H1 (cell line): ENCODE measurements at regions not wholly inside any gene's neighbourhood (a gene's known extent, or its start where the extent isn't known, plus 50 kb on each side); places are given as distances from the start of the nearest gene placed in this dataset.

ENCODE experiments used
- CTCF ChIA-PET: fragments of 300-600 bp; sonication (Branson Sonifier 250); formaldehyde crosslinking; loops from one replicate; lab custom pipeline; 2021; ENCODE audit not compliant: partially characterized antibody; lab: Charles Lee
- POLR2A ChIA-PET: fragments of 300-600 bp; sonication (Branson Sonifier 250); formaldehyde crosslinking; loops from one replicate; lab custom pipeline; 2021; ENCODE audit warnings: inconsistent platforms; ENCODE audit not compliant: partially characterized antibody; lab: Charles Lee
- DNase-seq, 2 experiments: peaks; one replicate each; pipeline versions ENCODE4 v3.0.0 to v3.0.0-alpha.2; 2010 to 2022; ENCODE audit warnings: low spot score in 2 of 2, low read depth in 1 of 2, mixed read lengths in 1 of 2
- FAIRE-seq: peaks from 2 replicates; lab custom pipeline; 2011; peaks lifted over from hg19 to GRCh38; lab: Jason Lieb, UNC
- H2AFZ ChIP-seq: 2 replicates; pipeline ENCODE4 v1.8.1; 2012; ENCODE audit warnings: low read length, inconsistent platforms
- H2AK5ac ChIP-seq: 2 replicates; pipeline ENCODE4 v1.6.1; 2013; ENCODE audit warnings: low read depth, low read length
- H2BK120ac ChIP-seq: replicated peaks from 2 replicates; pipeline ENCODE3; 2013; ENCODE audit warnings: low read depth, low read length, inconsistent platforms
- H2BK12ac ChIP-seq: 2 replicates; pipeline ENCODE4 v1.6.1; 2013; ENCODE audit warnings: low read depth, low read length
- H2BK15ac ChIP-seq: 2 replicates; pipeline ENCODE4 v1.6.1; 2013; ENCODE audit warnings: low read length
- H2BK20ac ChIP-seq: 2 replicates; pipeline ENCODE4 v1.6.1; 2013; ENCODE audit warnings: low read length
- H2BK5ac ChIP-seq: 2 replicates; pipeline ENCODE4 v1.6.1; 2013; ENCODE audit warnings: low read depth, low read length
- H3K14ac ChIP-seq: 2 replicates; pipeline ENCODE4 v1.6.1; 2013; ENCODE audit warnings: inconsistent platforms; ENCODE audit not compliant: insufficient read length
- H3K18ac ChIP-seq: 2 replicates; pipeline ENCODE4 v1.6.1; 2013; ENCODE audit warnings: low read length; ENCODE audit errors: extremely low read depth
- H3K23ac ChIP-seq: 2 replicates; pipeline ENCODE4 v1.6.1; 2013; ENCODE audit warnings: inconsistent platforms; ENCODE audit not compliant: insufficient read length
- H3K23me2 ChIP-seq: 2 replicates; pipeline ENCODE4 v1.6.1; 2013; ENCODE audit warnings: low read depth, low read length
- H3K27ac ChIP-seq: 2 replicates; pipeline ENCODE4 v1.6.1; 2011; ENCODE audit warnings: low read depth, low read length, inconsistent platforms
- H3K27me3 ChIP-seq, 4 experiments: replicated peaks in 1 of 4; 1 replicate in 1 of 4; 2 replicates in 3 of 4; pipeline versions ENCODE4 v1.6.1 to v1.8.1; 2011 to 2013; ENCODE audit warnings: low read length in 3 of 4, mild to moderate bottlenecking in 3 of 4, inconsistent platforms in 2 of 4, mixed read lengths in 2 of 4, moderate library complexity in 1 of 4; ENCODE audit not compliant: control insufficient read depth in 3 of 4, insufficient read depth in 3 of 4; ENCODE audit errors: extremely low read depth in 1 of 4
- H3K36me3 ChIP-seq, 4 experiments: 2 replicates each; pipeline versions ENCODE4 v1.6.1 to v1.8.1; 2011 to 2013; ENCODE audit warnings: mild to moderate bottlenecking in 4 of 4, low read length in 3 of 4, moderate library complexity in 2 of 4, control low read depth in 1 of 4, inconsistent platforms in 1 of 4; ENCODE audit not compliant: insufficient read depth in 4 of 4, control insufficient read depth in 2 of 4
- H3K4ac ChIP-seq: replicated peaks from 2 replicates; pipeline ENCODE3; 2013; ENCODE audit warnings: low read length, low read depth, mixed read lengths, inconsistent platforms; ENCODE audit not compliant: insufficient read length
- H3K4me1 ChIP-seq, 4 experiments: replicated peaks in 1 of 4; 1 replicate in 1 of 4; 2 replicates in 3 of 4; pipeline versions ENCODE4 v1.6.1 to v1.8.1; 2011 to 2013; ENCODE audit warnings: low read length in 3 of 4, inconsistent platforms in 2 of 4, mixed read lengths in 1 of 4; ENCODE audit not compliant: insufficient read depth in 4 of 4, control insufficient read depth in 3 of 4
- H3K4me2 ChIP-seq, 2 experiments: 2 replicates each; pipeline versions ENCODE4 v1.6.1 to v1.8.1; 2011 to 2013; ENCODE audit warnings: low read depth in 2 of 2, low read length in 2 of 2, control low read depth in 1 of 2, inconsistent platforms in 1 of 2, mild to moderate bottlenecking in 1 of 2; ENCODE audit not compliant: insufficient read depth in 1 of 2
- H3K4me3 ChIP-seq, 4 experiments: fragments of 200-600, 300-600 bp in 1 of 4; sonication (generic), shearing (Covaris generic), sonication (Bioruptor Twin) in 1 of 4; 2 replicates each; pipeline versions ENCODE4 v1.5.1 to v1.8.1; 2011 to 2016; ENCODE audit warnings: low read length in 4 of 4, low read depth in 3 of 4, control low read depth in 2 of 4, inconsistent platforms in 2 of 4, mild to moderate bottlenecking in 2 of 4, mixed read lengths in 1 of 4, moderate library complexity in 1 of 4; ENCODE audit not compliant: insufficient read depth in 2 of 4; ENCODE audit errors: extremely low read depth in 1 of 4
- H3K56ac ChIP-seq: replicated peaks from 2 replicates; pipeline ENCODE3; 2013; ENCODE audit warnings: low read depth, mild to moderate bottlenecking, mixed read lengths, low read length, inconsistent platforms; ENCODE audit not compliant: insufficient read length
- H3K79me1 ChIP-seq: 2 replicates; pipeline ENCODE4 v1.6.1; 2013; ENCODE audit warnings: low read depth, low read length, control low read depth
- H3K79me2 ChIP-seq, 2 experiments: 2 replicates each; pipeline versions ENCODE4 v1.6.1 to v1.8.1; 2012 to 2013; ENCODE audit warnings: low read length in 2 of 2, mild to moderate bottlenecking in 2 of 2, inconsistent platforms in 1 of 2; ENCODE audit not compliant: insufficient read depth in 2 of 2, control insufficient read depth in 1 of 2
- H3K9ac ChIP-seq, 4 experiments: replicated peaks in 1 of 4; 1 replicate in 1 of 4; 2 replicates in 3 of 4; pipeline versions ENCODE4 v1.6.1 to v1.8.1; 2011 to 2013; ENCODE audit warnings: low read depth in 3 of 4, low read length in 3 of 4, control low read depth in 2 of 4, mild to moderate bottlenecking in 2 of 4, moderate library complexity in 2 of 4, inconsistent platforms in 1 of 4; ENCODE audit errors: extremely low read depth in 1 of 4
- H3K9me3 ChIP-seq, 2 experiments: 2 replicates each; pipeline versions ENCODE4 v1.6.1 to v1.8.1; 2012 to 2013; ENCODE audit warnings: mild to moderate bottlenecking in 2 of 2, moderate library complexity in 2 of 2, control low read depth in 1 of 2, inconsistent platforms in 1 of 2, low read depth in 1 of 2, low read length in 1 of 2, mixed read lengths in 1 of 2; ENCODE audit not compliant: insufficient read depth in 2 of 2
- H4K20me1 ChIP-seq, 2 experiments: replicated peaks in 1 of 2; 2 replicates each; pipeline versions ENCODE3 to v1.8.1; 2011 to 2013; ENCODE audit warnings: inconsistent platforms in 2 of 2, low read length in 2 of 2, mild to moderate bottlenecking in 1 of 2; ENCODE audit not compliant: insufficient read depth in 2 of 2, control insufficient read depth in 1 of 2
- H4K5ac ChIP-seq: 2 replicates; pipeline ENCODE4 v1.6.1; 2013; ENCODE audit warnings: low read length, low read depth, mixed read lengths, inconsistent platforms; ENCODE audit not compliant: insufficient read length
- H4K8ac ChIP-seq: 2 replicates; pipeline ENCODE4 v1.8.0; 2013; ENCODE audit warnings: mild to moderate bottlenecking, moderate library complexity, low read length, inconsistent platforms; ENCODE audit not compliant: insufficient read depth; ENCODE audit errors: extremely low read depth
- H4K91ac ChIP-seq: replicated peaks from 2 replicates; pipeline ENCODE3; 2013; ENCODE audit warnings: low read length, mixed read lengths, inconsistent platforms; ENCODE audit not compliant: insufficient read length
- CTCF ChIP-seq, 3 experiments: IDR thresholded peaks; 1 replicate in 2 of 3; 2 replicates in 1 of 3; pipeline versions ENCODE4 v1.5.1 to v1.6.1; 2011; ENCODE audit warnings: low read length in 3 of 3, mild to moderate bottlenecking in 3 of 3, inconsistent platforms in 2 of 3, low read depth in 1 of 3, moderate library complexity in 1 of 3; ENCODE audit not compliant: insufficient read depth in 1 of 3; ENCODE audit errors: control extremely low read depth in 1 of 3
- RAD21 ChIP-seq, 2 experiments: IDR thresholded peaks in 1 of 2; conservative IDR thresholded peaks in 1 of 2; 2 replicates each; pipeline ENCODE4 v1.6.1; 2011; ENCODE audit warnings: low read depth in 2 of 2, low read length in 2 of 2, improper control_type of control experiment in 1 of 2, inconsistent platforms in 1 of 2, mild to moderate bottlenecking in 1 of 2, moderate library complexity in 1 of 2
- SAP30 ChIP-seq: fragments of 300-600 bp; sonication (generic); IDR thresholded peaks from 2 replicates; pipeline ENCODE4 v1.7.1; 2012; ENCODE audit warnings: low read length, moderate library complexity, mild to moderate bottlenecking, inconsistent platforms; ENCODE audit not compliant: insufficient read depth, insufficient replicate concordance
- YY1 ChIP-seq: IDR thresholded peaks from 2 replicates; pipeline ENCODE4 v1.6.1; 2011; ENCODE audit warnings: low read depth, mild to moderate bottlenecking, low read length
- WGBS, 2 experiments: shearing (Covaris generic) in 1 of 2; methylation state at CpG; one replicate each; pipeline versions ENCODE4 v1.1.6 to v1.1.7; 2013 to 2015; ENCODE audit warnings: low lambda C conversion rate in 2 of 2, mixed read lengths in 2 of 2, inconsistent platforms in 1 of 2, low coverage in 1 of 2, missing lambda C conversion rate in 1 of 2; ENCODE audit not compliant: insufficient replicate concordance in 2 of 2, insufficient coverage in 1 of 2, insufficient read length in 1 of 2; ENCODE audit errors: extremely low coverage in 1 of 2, missing lambda C conversion rate in 1 of 2; 5-methylcytosine and 5-hydroxymethylcytosine counted together

DNA sequence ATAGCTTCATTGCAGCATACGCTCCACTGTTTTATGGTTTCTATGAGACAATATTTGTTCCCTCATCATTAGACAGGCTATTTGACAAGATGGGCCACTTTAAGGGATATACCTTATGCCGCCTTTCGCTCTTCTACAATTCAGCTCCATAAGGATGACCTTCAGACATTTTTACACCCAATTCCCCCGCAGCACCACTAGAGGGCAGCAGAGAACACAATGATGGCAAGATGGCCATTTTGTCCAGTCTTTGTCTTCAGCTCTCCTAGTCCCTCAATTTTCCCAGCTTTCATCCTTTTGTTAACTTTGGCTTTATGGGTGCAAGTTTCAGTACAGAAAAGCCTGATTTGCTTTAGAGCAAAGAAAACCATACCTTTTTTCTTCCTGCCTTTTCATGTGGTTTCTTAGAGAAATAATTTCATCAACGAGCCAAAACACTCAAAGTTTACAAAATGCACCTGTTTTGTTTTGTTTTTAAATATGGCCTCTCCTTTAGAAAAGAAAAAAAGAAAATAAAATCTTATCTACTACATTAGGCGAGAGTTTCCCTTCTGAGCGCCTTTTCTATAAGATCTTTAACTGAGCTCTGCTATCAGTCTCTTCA is 355.3 kb downstream of the TOX3 start:
- peak; percentile 97 for FAIRE-seq
- 66% methylated on average over 7 of the region's 7 CpGs; no CpG with 5 or more reads in 1 of the 2 experiments for WGBS, 2 experiments
- Histone ChIP-seq H3K79me2 (no peaks in the 10 kb centered on the region), H2BK120ac (no peak overlapping the region), H3K4me1 (peaks cover 0 to 3% (median 0%) of the 10 kb centered on the region in 4 experiments; a peak in 1 of 7 replicates), H2AK5ac (no peak overlapping the region), H2BK15ac (no peak overlapping the region), H4K5ac (no peak overlapping the region), H3K23me2 (no peaks in the 10 kb centered on the region; the same call in 1 of the 2 replicates), H3K4me2 (no peak overlapping the region), H3K18ac (no peak overlapping the region), H2AFZ (peak overlapping the region; percentile 27; the same call in 1 of the 2 replicates), H3K27me3 (no peaks in the 10 kb centered on the region), H3K56ac (no peak overlapping the region), H2BK20ac (no peak overlapping the region), H3K4ac (no peak overlapping the region), H2BK12ac (no peak overlapping the region), H3K27ac (no peak overlapping the region), H4K8ac (no peak overlapping the region), H3K14ac (no peak overlapping the region), H3K79me1 (no peaks in the 10 kb centered on the region), H2BK5ac (no peak overlapping the region), H3K9ac (no peak overlapping the region), H3K23ac (no peak overlapping the region), H4K91ac (no peak overlapping the region), H3K9me3 (no peaks in the 10 kb centered on the region), H4K20me1 (no peaks in the 10 kb centered on the region), H3K36me3 (0 out of 8 replicates have a peak, but pooled peaks cover 0 to 2% (median 0%) of the 10 kb centered on the region in 4 experiments), H3K4me3 (no peak overlapping the region)
- ChIA-PET CTCF (interaction anchor here (0.6 to 3.9 kb wide), 64 partner anchors 8 to 1207 kb away, joined by 3 to 41 read pairs (median 3); no protein-coding TSS in a partner anchor), POLR2A (no interaction called here)
- DNase-seq, result peak; percentile 33 to 84
- TF ChIP-seq RAD21 (IDR thresholded peaks at IDR 0.05 in 1 of 2, conservative IDR thresholded peaks at IDR 0.05 in 1 of 2; ENCODE audit: low read depth in 2 of 2, low read length in 2 of 2) (peak; percentile 96 to 98), YY1 (peak; percentile 95), CTCF (IDR thresholded peaks at IDR 0.05; ENCODE audit: control extremely low read depth in 1 of 3, insufficient read depth in 1 of 3, low read depth in 1 of 3, low read length in 3 of 3) (peak; percentile 71 to 92 (median 85)), SAP30 (no peak)
